ENCODE measurements at regions not wholly inside any gene's neighbourhood (a gene's known extent, or its start where the extent isn't known, plus 50 kb on each side); places are given as distances from the start of the nearest gene placed in this dataset.

- no peaks in the 10 kb centered on the region for H3K36me3 ChIP-seq (ENCODE audit: control insufficient read depth in 2 of 2, insufficient read depth in 1 of 2, low read length in 2 of 2)
- TF ChIP-seq ZNF670 (tag by site-specific recombination; IDR thresholded peaks at IDR 0.05; ENCODE audit: low read depth) (no peak), ZSCAN18 (tag by site-specific recombination; IDR thresholded peaks at IDR 0.05) (no peak), ZBTB20 (tag by site-specific recombination; IDR thresholded peaks at IDR 0.05) (no peak), ZNF837 (tag by site-specific recombination; IDR thresholded peaks at IDR 0.05) (no peak), ZNF639 (tag by site-specific recombination; IDR thresholded peaks at IDR 0.05) (no peak), ZNF354C (tag by site-specific recombination; IDR thresholded peaks at IDR 0.05; ENCODE audit: borderline replicate concordance, low read depth) (no peak), ZSCAN5A (tag by site-specific recombination; IDR thresholded peaks at IDR 0.05) (no peak), ZNF394 (tag by site-specific recombination; IDR thresholded peaks at IDR 0.05; ENCODE audit: borderline replicate concordance) (no peak), ZNF324 (tag by site-specific recombination; IDR thresholded peaks at IDR 0.05) (no peak), ZNF664 (tag by site-specific recombination; IDR thresholded peaks at IDR 0.05) (no peak), AEBP2 (tag by site-specific recombination; IDR thresholded peaks at IDR 0.05; ENCODE audit: borderline replicate concordance) (no peak), HIC1 (tag by site-specific recombination; IDR thresholded peaks at IDR 0.05) (no peak), REST (tag by site-specific recombination; IDR thresholded peaks at IDR 0.05) (no peak), TRIM28 (IDR thresholded peaks at IDR 0.05; ENCODE audit: borderline replicate concordance, low read length) (no peak), ZNF549 (tag by site-specific recombination; IDR thresholded peaks at IDR 0.05) (no peak), HOXC10 (CRISPR knock-in tag; IDR thresholded peaks at IDR 0.05) (no peak), ZNF530 (tag by site-specific recombination; IDR thresholded peaks at IDR 0.05; ENCODE audit: low read depth) (no peak), SP3 (tag by site-specific recombination; IDR thresholded peaks at IDR 0.05) (no peak)
- ChIA-PET CTCF (interaction anchor here (0.9 to 1.1 kb wide), 2 partner anchors 11 to 260 kb away, joined by 3 read pairs; no protein-coding TSS in a partner anchor), POLR2A (interaction anchor here (1.2 kb wide), 1 partner anchor 20 kb away, joined by 3 read pairs; no protein-coding TSS in a partner anchor)
- H3K4me3 ChIP-seq (ENCODE audit: low read depth, low read length), result no peak overlapping the region
- H3K27ac ChIP-seq (ENCODE audit: extremely low read depth, low read depth, low read length), result no peak overlapping the region
- no peaks in the 10 kb centered on the region for H3K9me3 ChIP-seq (ENCODE audit: control insufficient read depth, insufficient read depth, low read depth, low read length)
- peaks cover 11% of the 10 kb centered on the region for H3K4me1 ChIP-seq (ENCODE audit: control insufficient read depth, insufficient read depth, low read length)
These were observed 55.7 kb upstream of the EML4 start for GRCh38 chr2:42113452-42113851.
